Thoracic aorta (tissue), 2 donors: ENCODE measurements at regions not wholly inside any gene's neighbourhood (a gene's known extent, or its start where the extent isn't known, plus 50 kb on each side); places are given as distances from the start of the nearest gene placed in this dataset.

Source experiments
- ATAC-seq: fragments of 150-250 bp; one replicate; pipeline ENCODE4 v1.8.0; 2017; ENCODE audit warnings: low read depth; ENCODE audit not compliant: insufficient number of reproducible peaks, low FRiP score
- DNase-seq: peaks from one replicate; pipeline ENCODE4 v3.0.0-alpha.2; 2020; ENCODE audit warnings: low spot score
- H3K27ac ChIP-seq, 2 donors: fragments of 200-600 bp; sonication (generic); 1 replicate in 1 of 2; 2 replicates in 1 of 2; pipeline ENCODE4 v1.5.1; 2016; ENCODE audit warnings: mild to moderate bottlenecking in 2 of 2, moderate library complexity in 2 of 2
- H3K27me3 ChIP-seq: fragments of 200-600 bp; sonication (generic); replicated peaks from 2 replicates; pipeline ENCODE4 v1.6.0; 2016; ENCODE audit warnings: mild to moderate bottlenecking; ENCODE audit not compliant: insufficient read depth
- H3K36me3 ChIP-seq: fragments of 200-600 bp; sonication (generic); one replicate; pipeline ENCODE4 v1.5.1; 2016
- H3K4me1 ChIP-seq, 2 donors: fragments of 200-600 bp; sonication (generic); 1 replicate in 1 of 2; 2 replicates in 1 of 2; pipeline versions ENCODE4 v1.5.1 to v1.6.0; 2016; ENCODE audit warnings: low read depth in 2 of 2, mild to moderate bottlenecking in 1 of 2; ENCODE audit not compliant: control insufficient read depth in 1 of 2
- H3K4me3 ChIP-seq: fragments of 200-600 bp; sonication (generic); 2 replicates; pipeline ENCODE4 v1.5.1; 2016; ENCODE audit warnings: mild to moderate bottlenecking
- H3K9me3 ChIP-seq: fragments of 200-600 bp; sonication (generic); 2 replicates; pipeline ENCODE4 v1.5.1; 2016
- CTCF ChIP-seq: fragments of 200-600 bp; sonication (generic); IDR thresholded peaks from one replicate; pipeline ENCODE4 v1.5.1; 2019; ENCODE audit warnings: antibody characterized with exemption

- Histone ChIP-seq H3K36me3 (no peaks in the 10 kb centered on the region), H3K9me3 (peaks cover 7% of the 10 kb centered on the region), H3K4me1 (peaks cover 0 to 4% of the 10 kb centered on the region in 2 donors), H3K4me3 (no peak overlapping the region), H3K27me3 (no peaks in the 10 kb centered on the region), H3K27ac (no peak overlapping the region)
- ATAC-seq: no peak
- TF ChIP-seq CTCF: no peak
- DNase-seq: no peak
Measured at GRCh38 chr3:170707899-170708298, 122.0 kb upstream of the SLC7A14 start.

GRCh38 chr3:170705131-170705530, 119.3 kb upstream of the SLC7A14 start:
- H3K4me3 ChIP-seq: no peak overlapping the region
- ATAC-seq: no peak
- TF ChIP-seq CTCF: no peak
- DNase-seq: no peak
- no peak overlapping the region for H3K27ac ChIP-seq
- no peaks in the 10 kb centered on the region for H3K27me3 ChIP-seq
- no peaks in the 10 kb centered on the region for H3K36me3 ChIP-seq
- no peaks in the 10 kb centered on the region for H3K4me1 ChIP-seq
- H3K9me3 ChIP-seq: peaks cover 7% of the 10 kb centered on the region

GRCh38 chr3:170703121-170703588, 117.3 kb upstream of the SLC7A14 start:
- Histone ChIP-seq H3K27ac (no peak overlapping the region), H3K4me1 (peaks cover 0 to 15% of the 10 kb centered on the region in 2 donors)
- ATAC-seq: no peak

GRCh38 chr3:170701696-170702678, 116.1 kb upstream of the SLC7A14 start:
- no peak for TF ChIP-seq CTCF
- no peaks in the 10 kb centered on the region for H3K27me3 ChIP-seq
- DNase-seq: no peak
- H3K27ac ChIP-seq: no peak overlapping the region
- no peak for ATAC-seq
- no peaks in the 10 kb centered on the region for H3K9me3 ChIP-seq
- no peak overlapping the region for H3K4me3 ChIP-seq
- no peaks in the 10 kb centered on the region for H3K36me3 ChIP-seq
- peaks cover 0 to 23% of the 10 kb centered on the region in 2 donors for H3K4me1 ChIP-seq

More at GRCh38 chr3:170703121-170703588, 117.3 kb upstream of the SLC7A14 start:
- no peaks in the 10 kb centered on the region for H3K9me3 ChIP-seq
- H3K27me3 ChIP-seq: no peaks in the 10 kb centered on the region
- H3K4me3 ChIP-seq: no peak overlapping the region
- TF ChIP-seq CTCF: no peak
- no peaks in the 10 kb centered on the region for H3K36me3 ChIP-seq
- DNase-seq: no peak

GRCh38 chr3:170700054-170700404, 114.2 kb upstream of the SLC7A14 start:
- Histone ChIP-seq H3K27me3 (no peaks in the 10 kb centered on the region), H3K4me1 (peaks cover 0 to 23% of the 10 kb centered on the region in 2 donors), H3K4me3 (no peak overlapping the region), H3K9me3 (no peaks in the 10 kb centered on the region), H3K27ac (no peak overlapping the region), H3K36me3 (no peaks in the 10 kb centered on the region)
- DNase-seq (no peak), ATAC-seq (no peak)
- TF ChIP-seq CTCF: no peak
